ENCODE measurements at regions not wholly inside any gene's neighbourhood (a gene's known extent, or its start where the extent isn't known, plus 50 kb on each side); places are given as distances from the start of the nearest gene placed in this dataset.

DNA sequence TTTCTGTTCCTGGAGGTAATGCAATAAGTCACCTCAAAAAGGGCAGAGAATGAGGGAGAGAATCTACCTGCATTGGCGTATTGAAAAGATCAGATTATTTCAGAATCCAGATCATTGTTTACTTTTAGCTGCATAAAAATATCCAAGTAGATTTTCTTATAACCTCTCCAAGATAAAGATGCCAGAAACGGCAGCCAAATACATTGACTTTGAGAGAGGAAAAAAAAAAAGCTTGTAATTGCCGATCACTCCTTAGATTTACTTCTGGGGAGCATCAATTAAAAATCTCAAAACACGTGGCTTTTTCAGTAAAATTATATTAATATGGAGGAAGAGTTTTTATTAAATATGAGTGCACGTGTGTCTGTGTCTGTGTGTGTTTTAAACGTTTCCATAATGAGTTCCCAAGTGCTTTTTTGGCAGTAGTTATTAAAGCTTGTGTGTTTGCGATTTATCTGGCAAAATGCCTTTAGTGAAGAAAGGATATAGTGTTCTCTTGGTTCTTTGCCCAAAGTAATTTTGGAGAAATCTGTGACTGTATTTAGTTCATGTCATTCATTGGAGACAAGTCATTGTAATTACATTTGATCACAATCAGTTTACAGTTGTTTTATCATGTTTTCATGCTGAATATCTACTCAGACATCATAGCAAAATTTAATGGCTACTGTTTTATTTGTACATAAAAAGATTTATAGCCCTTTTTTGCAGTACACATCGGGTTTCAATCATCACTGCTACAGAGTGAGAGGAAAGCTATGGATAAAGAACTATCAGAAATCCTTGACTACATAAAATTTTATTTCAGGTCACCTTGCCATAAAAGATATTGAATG, 176.1 kb downstream of the TM9SF2 start:
- TF ChIP-seq FOXA1 (IDR thresholded peaks at IDR 0.05), result no peak
- TF ChIP-seq FOXK2 (IDR thresholded peaks at IDR 0.05), result no peak
- TF ChIP-seq HDGF (IDR thresholded peaks at IDR 0.05; ENCODE audit: borderline replicate concordance), result no peak
- no peak for TF ChIP-seq SP1 (IDR thresholded peaks at IDR 0.05)
- no peak for TF ChIP-seq FOXM1 (IDR thresholded peaks at IDR 0.05; ENCODE audit: borderline replicate concordance)
- peak; percentile 92 for TF ChIP-seq PKNOX1 (IDR thresholded peaks at IDR 0.05)
- TF ChIP-seq ELF4 (IDR thresholded peaks at IDR 0.05), result no peak
- peak; percentile 67; the same call in 1 of the 2 replicates for TF ChIP-seq LEF1 (IDR thresholded peaks at IDR 0.05; ENCODE audit: borderline replicate concordance)
- TF ChIP-seq ARNT (IDR thresholded peaks at IDR 0.05), result peak; percentile 76

All from HEK293T (cell line).